SK-N-SH (cell line): ENCODE measurements at regions not wholly inside any gene's neighbourhood (a gene's known extent, or its start where the extent isn't known, plus 50 kb on each side); places are given as distances from the start of the nearest gene placed in this dataset.

Experiments used
- CTCF ChIA-PET: fragments of 300-600, 350-600 bp; formaldehyde crosslinking; extraction: SDS; loops from one replicate; lab custom pipeline; 2021; lab: Yijun Ruan, JAX
- POLR2A ChIA-PET: fragments of 350-600 bp; sonication (Branson Sonifier 250); formaldehyde crosslinking; extraction: SDS; loops from one replicate; lab custom pipeline; 2020; ENCODE audit warnings: antibody characterized with exemption, inconsistent platforms; lab: Yijun Ruan, JAX
- DNase-seq: peaks from one replicate; pipeline ENCODE4 v3.0.0; 2012
- H2AFZ ChIP-seq: fragments of 200-600 bp; sonication (generic); 2 replicates; pipeline ENCODE4 v1.8.1; 2016; ENCODE audit warnings: antibody characterized with exemption, mild to moderate bottlenecking, low read depth
- H3F3A ChIP-seq: fragments of 200-600 bp; sonication (generic); replicated peaks from 2 replicates; pipeline ENCODE3; 2016; ENCODE audit warnings: antibody characterized with exemption, mild to moderate bottlenecking; ENCODE audit not compliant: insufficient read depth
- H3K27ac ChIP-seq, 2 experiments: fragments of 200-500 bp in 1 of 2; fragments of 200-600 bp in 1 of 2; sonication (Bioruptor generic) in 1 of 2; sonication (generic), shearing (Covaris generic) in 1 of 2; 2 replicates each; pipeline versions ENCODE4 v1.5.1 to v1.6.1; 2014 to 2016; ENCODE audit warnings: low read depth in 2 of 2, inconsistent platforms in 1 of 2, low read length in 1 of 2, mild to moderate bottlenecking in 1 of 2, mixed read lengths in 1 of 2
- H3K27me3 ChIP-seq: fragments of 200-600 bp; sonication (generic), shearing (Covaris generic); 2 replicates; pipeline ENCODE4 v1.6.1; 2016; ENCODE audit warnings: mixed run types; ENCODE audit not compliant: insufficient read depth
- H3K36me3 ChIP-seq, 2 experiments: fragments of 200-500 bp in 1 of 2; fragments of 200-600 bp in 1 of 2; sonication (Bioruptor generic) in 1 of 2; sonication (generic) in 1 of 2; replicated peaks in 1 of 2; 2 replicates each; pipeline versions ENCODE3 to v1.5.1; 2014 to 2016; ENCODE audit warnings: low read length in 1 of 2, mild to moderate bottlenecking in 1 of 2; ENCODE audit not compliant: insufficient read depth in 2 of 2, control insufficient read depth in 1 of 2
- H3K4me1 ChIP-seq, 2 experiments: fragments of 200-500 bp in 1 of 2; fragments of 200-600 bp in 1 of 2; sonication (Bioruptor generic) in 1 of 2; sonication (generic), shearing (Covaris generic) in 1 of 2; 2 replicates each; pipeline versions ENCODE4 v1.5.1 to v1.6.1; 2014 to 2016; ENCODE audit warnings: low read depth in 1 of 2, low read length in 1 of 2, mixed run types in 1 of 2; ENCODE audit not compliant: insufficient read depth in 2 of 2, control insufficient read depth in 1 of 2
- H3K4me2 ChIP-seq: fragments of 200-600 bp; sonication (generic), shearing (Covaris generic); 2 replicates; pipeline ENCODE4 v1.6.1; 2017; ENCODE audit warnings: mixed run types
- H3K4me3 ChIP-seq, 2 experiments: fragments of 200-500 bp in 1 of 2; fragments of 200-600 bp in 1 of 2; sonication (Bioruptor generic) in 1 of 2; sonication (generic), shearing (Covaris generic) in 1 of 2; 2 replicates each; pipeline versions ENCODE4 v1.5.1 to v1.8.1; 2014 to 2016; ENCODE audit warnings: low read depth in 2 of 2, inconsistent platforms in 1 of 2, low read length in 1 of 2, mild to moderate bottlenecking in 1 of 2, mixed read lengths in 1 of 2, moderate library complexity in 1 of 2
- H3K79me2 ChIP-seq: fragments of 200-600 bp; sonication (generic); 2 replicates; pipeline ENCODE4 v1.8.1; 2017; ENCODE audit warnings: mild to moderate bottlenecking; ENCODE audit not compliant: insufficient read depth
- H3K9ac ChIP-seq: fragments of 200-600 bp; sonication (generic); 2 replicates; pipeline ENCODE4 v1.6.1; 2017; ENCODE audit warnings: mixed run types
- H3K9me2 ChIP-seq: fragments of 200-600 bp; sonication (generic); 2 replicates; pipeline ENCODE4 v1.6.1; 2017; ENCODE audit warnings: mixed run types
- H3K9me3 ChIP-seq: fragments of 200-600 bp; sonication (generic); 2 replicates; pipeline ENCODE4 v1.6.1; 2017; ENCODE audit warnings: mixed run types, mild to moderate bottlenecking, moderate library complexity
- H4K20me1 ChIP-seq: fragments of 200-600 bp; sonication (generic); 2 replicates; pipeline ENCODE4 v1.6.1; 2017; ENCODE audit warnings: mild to moderate bottlenecking, mixed run types; ENCODE audit not compliant: insufficient read depth
- ELF1 ChIP-seq: IDR thresholded peaks from 2 replicates; pipeline ENCODE4 v1.4.0; 2012
- EZH2phosphoT487 ChIP-seq: fragments of 200-600 bp; sonication (generic); IDR thresholded peaks from 2 replicates; pipeline ENCODE4 v1.6.1; 2017; ENCODE audit warnings: low read depth, mixed run types, mild to moderate bottlenecking, antibody characterized with exemption, moderate library complexity, borderline replicate concordance
- FOXM1 ChIP-seq: IDR thresholded peaks from 2 replicates; pipeline ENCODE4 v1.4.0; 2012; ENCODE audit warnings: low read depth, mild to moderate bottlenecking
- GABPA ChIP-seq: IDR thresholded peaks from 2 replicates; pipeline ENCODE4 v1.4.0; 2012; ENCODE audit warnings: low read depth, mild to moderate bottlenecking
- JUND ChIP-seq: IDR thresholded peaks from 2 replicates; pipeline ENCODE4 v1.4.0; 2012
- MEF2A ChIP-seq: IDR thresholded peaks from 2 replicates; pipeline ENCODE4 v1.4.0; 2012; ENCODE audit warnings: low read depth, borderline replicate concordance
- NRF1 ChIP-seq: IDR thresholded peaks from 2 replicates; pipeline ENCODE4 v1.6.1; 2012; ENCODE audit warnings: low read depth, mild to moderate bottlenecking, low read length
- RFX5 ChIP-seq: IDR thresholded peaks from 2 replicates; pipeline ENCODE4 v1.6.1; 2012; ENCODE audit warnings: mild to moderate bottlenecking, improper control_type of control experiment, low read length
- WGBS: methylation state at CpG from one replicate; pipeline ENCODE4 v1.1.6; 2017; ENCODE audit warnings: low lambda C conversion rate; 5-methylcytosine and 5-hydroxymethylcytosine counted together
- TF ChIP-seq, protein P1 (sequence below): IDR thresholded peaks from 2 replicates; pipeline ENCODE4 v1.6.1; 2012; ENCODE audit warnings: mild to moderate bottlenecking, low read depth, low read length, moderate library complexity
- TF ChIP-seq, protein P2 (sequence below): fragments of 150-350 bp; IDR thresholded peaks from 2 replicates; pipeline ENCODE4 v1.6.1; 2017; ENCODE audit warnings: antibody characterized with exemption, low read length, low read depth, borderline replicate concordance
- TF ChIP-seq, protein P3 (sequence below): IDR thresholded peaks from 2 replicates; pipeline ENCODE4 v1.4.0; 2012; ENCODE audit warnings: low read depth
- TF ChIP-seq, protein P4 (sequence below): IDR thresholded peaks from 2 replicates; pipeline ENCODE4 v1.4.0; 2012; ENCODE audit warnings: low read depth, borderline replicate concordance
- TF ChIP-seq, protein P5 (sequence below): fragments of 150-350 bp; IDR thresholded peaks from 2 replicates; pipeline ENCODE4 v1.6.1; 2016; ENCODE audit warnings: mild to moderate bottlenecking, low read depth, low read length

DNA sequence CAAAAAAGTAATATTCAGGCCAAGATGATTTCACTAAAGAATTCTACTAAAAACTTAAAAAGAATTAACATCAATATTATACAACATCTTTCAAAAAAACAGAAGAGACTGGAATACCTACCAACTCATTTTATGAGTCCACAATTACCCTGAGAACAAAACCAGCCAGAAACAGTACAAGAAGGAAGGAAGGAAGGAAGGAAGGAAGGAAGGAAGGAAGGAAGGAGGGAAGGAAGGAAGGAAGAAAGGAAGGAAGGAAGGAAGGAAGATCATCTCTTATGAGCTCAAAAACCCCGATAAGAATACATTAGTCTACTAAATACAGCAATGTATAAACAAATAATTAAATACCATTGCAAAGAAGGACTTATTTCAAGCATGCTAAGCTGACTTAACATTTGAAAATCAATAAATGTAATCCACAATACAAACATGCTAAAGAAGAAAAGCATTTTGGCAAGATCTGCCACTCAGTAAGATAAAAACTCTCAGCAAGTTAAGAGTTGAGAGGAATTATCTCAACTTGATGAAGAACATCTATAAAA is 149.9 kb upstream of the RGS18 start:
- Histone ChIP-seq H3K9me3 (no peaks in the 10 kb centered on the region; the same call in 1 of the 2 replicates), H3K27ac (no peak overlapping the region), H3K9ac (no peak overlapping the region), H3F3A (no peaks in the 10 kb centered on the region), H3K79me2 (no peaks in the 10 kb centered on the region), H3K4me3 (no peak overlapping the region), H4K20me1 (no peaks in the 10 kb centered on the region), H3K4me1 (peaks cover 0 to 5% of the 10 kb centered on the region in 2 experiments; a peak in 2 of 4 replicates), H3K4me2 (no peak overlapping the region), H3K9me2 (no peaks in the 10 kb centered on the region; the same call in 1 of the 2 replicates), H3K27me3 (no peaks in the 10 kb centered on the region), H2AFZ (no peak overlapping the region), H3K36me3 (no peaks in the 10 kb centered on the region)
- WGBS = 7% methylated on average over 1 of the region's 1 CpG
- DNase-seq = no peak
- POLR2A ChIA-PET = no interaction called here
- CTCF ChIA-PET = no interaction called here
- TF ChIP-seq GABPA (no peak), EZH2phosphoT487 (no peak), ELF1 (no peak), JUND (no peak), MEF2A (no peak), RFX5 (no peak), FOXM1 (no peak), NRF1 (no peak)
- TF ChIP-seq, protein P1, sequence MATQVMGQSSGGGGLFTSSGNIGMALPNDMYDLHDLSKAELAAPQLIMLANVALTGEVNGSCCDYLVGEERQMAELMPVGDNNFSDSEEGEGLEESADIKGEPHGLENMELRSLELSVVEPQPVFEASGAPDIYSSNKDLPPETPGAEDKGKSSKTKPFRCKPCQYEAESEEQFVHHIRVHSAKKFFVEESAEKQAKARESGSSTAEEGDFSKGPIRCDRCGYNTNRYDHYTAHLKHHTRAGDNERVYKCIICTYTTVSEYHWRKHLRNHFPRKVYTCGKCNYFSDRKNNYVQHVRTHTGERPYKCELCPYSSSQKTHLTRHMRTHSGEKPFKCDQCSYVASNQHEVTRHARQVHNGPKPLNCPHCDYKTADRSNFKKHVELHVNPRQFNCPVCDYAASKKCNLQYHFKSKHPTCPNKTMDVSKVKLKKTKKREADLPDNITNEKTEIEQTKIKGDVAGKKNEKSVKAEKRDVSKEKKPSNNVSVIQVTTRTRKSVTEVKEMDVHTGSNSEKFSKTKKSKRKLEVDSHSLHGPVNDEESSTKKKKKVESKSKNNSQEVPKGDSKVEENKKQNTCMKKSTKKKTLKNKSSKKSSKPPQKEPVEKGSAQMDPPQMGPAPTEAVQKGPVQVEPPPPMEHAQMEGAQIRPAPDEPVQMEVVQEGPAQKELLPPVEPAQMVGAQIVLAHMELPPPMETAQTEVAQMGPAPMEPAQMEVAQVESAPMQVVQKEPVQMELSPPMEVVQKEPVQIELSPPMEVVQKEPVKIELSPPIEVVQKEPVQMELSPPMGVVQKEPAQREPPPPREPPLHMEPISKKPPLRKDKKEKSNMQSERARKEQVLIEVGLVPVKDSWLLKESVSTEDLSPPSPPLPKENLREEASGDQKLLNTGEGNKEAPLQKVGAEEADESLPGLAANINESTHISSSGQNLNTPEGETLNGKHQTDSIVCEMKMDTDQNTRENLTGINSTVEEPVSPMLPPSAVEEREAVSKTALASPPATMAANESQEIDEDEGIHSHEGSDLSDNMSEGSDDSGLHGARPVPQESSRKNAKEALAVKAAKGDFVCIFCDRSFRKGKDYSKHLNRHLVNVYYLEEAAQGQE = no peak
- TF ChIP-seq, protein P2, sequence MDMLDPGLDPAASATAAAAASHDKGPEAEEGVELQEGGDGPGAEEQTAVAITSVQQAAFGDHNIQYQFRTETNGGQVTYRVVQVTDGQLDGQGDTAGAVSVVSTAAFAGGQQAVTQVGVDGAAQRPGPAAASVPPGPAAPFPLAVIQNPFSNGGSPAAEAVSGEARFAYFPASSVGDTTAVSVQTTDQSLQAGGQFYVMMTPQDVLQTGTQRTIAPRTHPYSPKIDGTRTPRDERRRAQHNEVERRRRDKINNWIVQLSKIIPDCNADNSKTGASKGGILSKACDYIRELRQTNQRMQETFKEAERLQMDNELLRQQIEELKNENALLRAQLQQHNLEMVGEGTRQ = no peak
- TF ChIP-seq, protein P3, sequence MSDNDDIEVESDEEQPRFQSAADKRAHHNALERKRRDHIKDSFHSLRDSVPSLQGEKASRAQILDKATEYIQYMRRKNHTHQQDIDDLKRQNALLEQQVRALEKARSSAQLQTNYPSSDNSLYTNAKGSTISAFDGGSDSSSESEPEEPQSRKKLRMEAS = no peak
- TF ChIP-seq, protein P4, sequence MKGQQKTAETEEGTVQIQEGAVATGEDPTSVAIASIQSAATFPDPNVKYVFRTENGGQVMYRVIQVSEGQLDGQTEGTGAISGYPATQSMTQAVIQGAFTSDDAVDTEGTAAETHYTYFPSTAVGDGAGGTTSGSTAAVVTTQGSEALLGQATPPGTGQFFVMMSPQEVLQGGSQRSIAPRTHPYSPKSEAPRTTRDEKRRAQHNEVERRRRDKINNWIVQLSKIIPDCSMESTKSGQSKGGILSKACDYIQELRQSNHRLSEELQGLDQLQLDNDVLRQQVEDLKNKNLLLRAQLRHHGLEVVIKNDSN = no peak
- TF ChIP-seq, protein P5, sequence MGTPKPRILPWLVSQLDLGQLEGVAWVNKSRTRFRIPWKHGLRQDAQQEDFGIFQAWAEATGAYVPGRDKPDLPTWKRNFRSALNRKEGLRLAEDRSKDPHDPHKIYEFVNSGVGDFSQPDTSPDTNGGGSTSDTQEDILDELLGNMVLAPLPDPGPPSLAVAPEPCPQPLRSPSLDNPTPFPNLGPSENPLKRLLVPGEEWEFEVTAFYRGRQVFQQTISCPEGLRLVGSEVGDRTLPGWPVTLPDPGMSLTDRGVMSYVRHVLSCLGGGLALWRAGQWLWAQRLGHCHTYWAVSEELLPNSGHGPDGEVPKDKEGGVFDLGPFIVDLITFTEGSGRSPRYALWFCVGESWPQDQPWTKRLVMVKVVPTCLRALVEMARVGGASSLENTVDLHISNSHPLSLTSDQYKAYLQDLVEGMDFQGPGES = no peak
